Pancreas (tissue), 10 donors: ENCODE measurements at regions not wholly inside any gene's neighbourhood (a gene's known extent, or its start where the extent isn't known, plus 50 kb on each side); places are given as distances from the start of the nearest gene placed in this dataset.

Experiments
- ATAC-seq, 4 donors: fragments of 200-7000 bp; cut with Tn5 transposase; one replicate each; pipeline versions ENCODE4 v1.8.0 to v1.9.1; 2020; ENCODE audit warnings: mild to moderate bottlenecking in 4 of 4, moderate library complexity in 4 of 4
- DNase-seq, 6 donors: peaks; one replicate each; pipeline ENCODE4 v3.0.0-alpha.2; 2020
- FAIRE-seq: peaks from 2 replicates; lab custom pipeline; 2012; peaks lifted over from hg19 to GRCh38; lab: Jason Lieb, UNC
- H3K27ac ChIP-seq, 4 donors: fragments of 200-600 bp; sonication (generic); 1 replicate in 3 of 4; 2 replicates in 1 of 4; pipeline versions ENCODE4 v1.5.0 to v1.8.0; 2020
- H3K27me3 ChIP-seq, 4 donors: fragments of 200-600 bp; one replicate each; pipeline ENCODE4 v1.8.0; 2021
- H3K36me3 ChIP-seq, 3 donors: fragments of 200-600 bp; sonication (generic) in 1 of 3; one replicate each; pipeline versions ENCODE4 v1.5.0 to v1.8.0; 2020 to 2021
- H3K4me1 ChIP-seq, 3 donors: fragments of 200-600 bp; one replicate each; pipeline ENCODE4 v1.8.0; 2021
- H3K4me3 ChIP-seq, 4 donors: fragments of 200-600 bp; sonication (generic) in 2 of 4; one replicate each; pipeline versions ENCODE4 v1.5.0 to v1.8.0; 2020 to 2021
- H3K9me3 ChIP-seq, 4 donors: fragments of 200-600 bp; one replicate each; pipeline ENCODE4 v1.8.0; 2021
- WGBS, 2 donors: extraction: QIAGEN DNeasy Blood & Tissue Kit; methylation state at CpG; one replicate each; pipeline ENCODE4 v1.1.7; 2013; 5-methylcytosine and 5-hydroxymethylcytosine counted together
- intact Hi-C, 3 donors: fragments of 100-400 bp; cut with DNase I; formaldehyde crosslinking; loops; one replicate each; pipeline versions ENCODE4 v1.11.1 to v1.14.2; 2022
- TF ChIP-seq, protein P1 (sequence below), 4 donors: fragments of 200-600 bp; sonication (generic) in 3 of 4; IDR thresholded peaks; one replicate each; pipeline versions ENCODE4 v1.5.0 to v1.8.0; 2021; ENCODE audit warnings: antibody characterized with exemption in 4 of 4
- donor health status: healthy with polysubstance abuse.
- donor health status: DM: no; HTN: no; CAD: no; lungs with moderate emphysema.
- donor health status: DM: no; HTN: no; CAD: no.
- donor health status: control.
- donor health status: control.
- donor health status: Bipolar disorder and iron deficiency.
- donor health status: DM: yes; HTN: yes; CAD: no.
- donor health status: DM: no; HTN: no; CAD: no.
- donor health status: DM: no; HTN: no; CAD: no.
- donor health status: DM: yes; HTN: yes; CAD: no.

DNA sequence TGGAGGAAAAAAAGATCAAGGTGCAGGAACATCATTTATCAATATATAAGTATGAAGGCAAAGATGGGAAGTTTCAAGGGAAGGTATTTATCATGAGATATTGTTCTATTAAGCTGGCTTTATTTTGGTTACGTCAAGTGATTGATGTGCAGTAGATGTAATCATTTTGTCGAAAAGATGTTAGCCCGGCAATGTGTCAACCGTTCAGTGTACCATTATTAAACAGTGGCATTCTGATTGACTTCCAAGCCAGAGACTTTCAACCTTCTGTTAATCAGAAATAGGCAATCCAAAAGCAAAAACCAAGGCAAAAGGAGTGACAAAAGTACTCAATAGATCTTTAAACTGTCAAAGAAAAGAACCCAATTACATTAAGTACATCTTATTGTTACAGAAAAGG, 1340.3 kb upstream of the GOT2 start:
- no peaks in the 10 kb centered on the region for H3K36me3 ChIP-seq
- 11 to 16% methylated on average over 4 of the region's 4 CpGs for WGBS, 2 donors
- ATAC-seq (no peak), DNase-seq (no peak), FAIRE-seq (no peak)
- intact Hi-C loops, result no loop called here
- H3K9me3 ChIP-seq, result no peaks in the 10 kb centered on the region
- no peaks in the 10 kb centered on the region for H3K27me3 ChIP-seq
- no peak overlapping the region for H3K4me3 ChIP-seq
- H3K27ac ChIP-seq, result no peak overlapping the region
- TF ChIP-seq, protein P1, sequence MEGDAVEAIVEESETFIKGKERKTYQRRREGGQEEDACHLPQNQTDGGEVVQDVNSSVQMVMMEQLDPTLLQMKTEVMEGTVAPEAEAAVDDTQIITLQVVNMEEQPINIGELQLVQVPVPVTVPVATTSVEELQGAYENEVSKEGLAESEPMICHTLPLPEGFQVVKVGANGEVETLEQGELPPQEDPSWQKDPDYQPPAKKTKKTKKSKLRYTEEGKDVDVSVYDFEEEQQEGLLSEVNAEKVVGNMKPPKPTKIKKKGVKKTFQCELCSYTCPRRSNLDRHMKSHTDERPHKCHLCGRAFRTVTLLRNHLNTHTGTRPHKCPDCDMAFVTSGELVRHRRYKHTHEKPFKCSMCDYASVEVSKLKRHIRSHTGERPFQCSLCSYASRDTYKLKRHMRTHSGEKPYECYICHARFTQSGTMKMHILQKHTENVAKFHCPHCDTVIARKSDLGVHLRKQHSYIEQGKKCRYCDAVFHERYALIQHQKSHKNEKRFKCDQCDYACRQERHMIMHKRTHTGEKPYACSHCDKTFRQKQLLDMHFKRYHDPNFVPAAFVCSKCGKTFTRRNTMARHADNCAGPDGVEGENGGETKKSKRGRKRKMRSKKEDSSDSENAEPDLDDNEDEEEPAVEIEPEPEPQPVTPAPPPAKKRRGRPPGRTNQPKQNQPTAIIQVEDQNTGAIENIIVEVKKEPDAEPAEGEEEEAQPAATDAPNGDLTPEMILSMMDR (IDR thresholded peaks at IDR 0.05), result no peak
- H3K4me1 ChIP-seq, result no peaks in the 10 kb centered on the region

DNA sequence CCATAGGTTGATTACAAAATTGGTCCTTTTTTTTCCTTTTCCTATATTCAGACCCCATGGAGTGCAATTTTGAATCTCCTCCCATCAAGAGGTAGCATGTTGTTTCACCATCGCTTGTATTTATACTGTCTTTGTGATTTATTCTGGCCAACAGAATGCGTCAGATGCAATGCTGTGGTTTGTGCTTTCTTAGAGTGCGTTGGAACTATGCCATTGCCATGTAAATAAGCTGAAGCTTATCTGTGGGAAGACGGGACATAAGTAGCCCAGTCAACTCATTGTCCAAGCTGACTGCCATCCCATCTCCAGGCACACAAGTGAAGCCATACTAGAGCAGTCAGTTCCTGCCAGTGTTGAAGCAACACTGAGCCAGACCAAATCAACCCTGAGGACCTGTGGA, 1339.3 kb upstream of the GOT2 start:
- DNase-seq (no peak), FAIRE-seq (no peak), ATAC-seq (no peak)
- H3K27ac ChIP-seq, result no peak overlapping the region
- no peaks in the 10 kb centered on the region for H3K36me3 ChIP-seq
- no peaks in the 10 kb centered on the region for H3K27me3 ChIP-seq
- 53 to 60% methylated on average over 4 of the region's 4 CpGs for WGBS, 2 donors
- no peaks in the 10 kb centered on the region for H3K4me1 ChIP-seq
- TF ChIP-seq, protein P1 (IDR thresholded peaks at IDR 0.05), result no peak
- H3K4me3 ChIP-seq, result no peak overlapping the region
- no peaks in the 10 kb centered on the region for H3K9me3 ChIP-seq
- intact Hi-C loops, result no loop called here

DNA sequence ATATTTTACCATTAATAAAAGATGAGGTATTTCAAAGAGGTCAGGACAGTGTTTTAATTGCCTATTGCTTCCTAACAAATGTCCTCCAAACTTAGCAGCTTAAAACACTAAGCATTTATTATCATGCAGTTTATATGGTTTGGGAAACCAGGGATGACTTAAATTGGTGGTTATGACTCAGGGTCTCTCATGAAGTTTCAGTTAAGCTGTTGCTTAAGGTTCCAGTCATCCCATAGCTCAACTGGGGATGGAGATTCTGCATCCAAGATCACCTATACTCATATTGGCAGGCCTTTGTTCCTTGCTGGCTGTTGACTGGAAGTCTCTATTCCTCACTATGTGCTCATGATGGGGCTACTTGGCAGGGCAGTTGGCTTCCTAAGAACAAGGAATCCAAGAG, 1329.9 kb upstream of the GOT2 start:
- Histone ChIP-seq H3K4me1 (peaks cover 0 to 6% (median 0%) of the 10 kb centered on the region in 3 donors), H3K27ac (no peak overlapping the region), H3K27me3 (no peaks in the 10 kb centered on the region), H3K4me3 (no peak overlapping the region), H3K36me3 (no peaks in the 10 kb centered on the region), H3K9me3 (no peaks in the 10 kb centered on the region)
- DNase-seq (no peak), ATAC-seq (no peak), FAIRE-seq (no peak)
- TF ChIP-seq, protein P1 (IDR thresholded peaks at IDR 0.05), result no peak
- intact Hi-C loops, result no loop called here

DNA sequence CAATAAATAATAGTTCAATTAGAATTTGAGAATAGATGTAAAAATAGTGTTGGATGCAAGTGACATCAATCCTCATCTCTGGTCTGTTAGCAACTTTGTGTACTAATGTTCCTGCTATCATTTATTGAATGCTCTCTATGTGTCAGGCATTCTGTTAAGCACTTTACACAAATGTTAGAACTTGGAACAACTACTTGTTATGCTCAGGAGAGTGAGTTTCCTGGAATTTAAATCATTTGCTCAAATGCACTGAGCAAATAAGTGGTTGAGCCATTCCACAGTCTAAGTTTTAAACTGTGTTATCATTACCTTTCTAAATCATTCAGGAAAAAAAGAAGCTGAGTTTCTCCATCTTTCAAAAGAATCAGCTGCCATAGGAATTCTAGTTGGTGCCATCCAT, 1327.3 kb upstream of the GOT2 start:
- intact Hi-C loops, result no loop called here
- Histone ChIP-seq H3K4me3 (no peak overlapping the region), H3K27me3 (no peaks in the 10 kb centered on the region), H3K27ac (no peak overlapping the region), H3K4me1 (peaks cover 0 to 6% (median 0%) of the 10 kb centered on the region in 3 donors), H3K36me3 (no peaks in the 10 kb centered on the region), H3K9me3 (no peaks in the 10 kb centered on the region)
- DNase-seq, result no peak
- ATAC-seq, result peak in 1 of 4 donors; percentile 47
- TF ChIP-seq, protein P1 (IDR thresholded peaks at IDR 0.05), result no peak
- no peak for FAIRE-seq

DNA sequence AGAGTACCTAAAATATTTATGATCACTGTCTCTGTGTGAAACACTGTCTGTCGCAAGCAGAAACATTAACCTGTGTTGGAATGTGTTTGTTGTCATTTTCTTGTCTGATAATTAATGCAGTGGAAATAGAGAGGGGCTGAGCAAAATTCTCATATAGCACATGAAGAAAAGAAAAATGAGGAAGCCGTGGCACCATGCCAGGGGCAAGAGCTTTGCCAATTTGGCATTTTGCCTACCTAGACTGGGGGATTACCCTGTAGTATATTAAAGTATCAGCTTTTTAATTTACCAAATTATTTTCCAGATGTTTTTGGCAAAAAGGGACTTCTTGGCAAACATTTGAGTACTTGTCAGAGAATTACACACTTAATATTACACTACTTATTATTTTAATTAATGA, 1326.6 kb upstream of the GOT2 start:
- ATAC-seq (peak in 1 of 4 donors; percentile 11), DNase-seq (peak in 1 of 6 donors; percentile 17), FAIRE-seq (no peak)
- WGBS, 2 donors, result 6 to 12% methylated on average over 2 of the region's 2 CpGs
- peaks cover 0 to 6% (median 0%) of the 10 kb centered on the region in 3 donors for H3K4me1 ChIP-seq
- no peaks in the 10 kb centered on the region for H3K9me3 ChIP-seq
- H3K36me3 ChIP-seq, result no peaks in the 10 kb centered on the region
- no peak overlapping the region for H3K27ac ChIP-seq
- no peak overlapping the region for H3K4me3 ChIP-seq
- H3K27me3 ChIP-seq, result no peaks in the 10 kb centered on the region
- TF ChIP-seq, protein P1 (IDR thresholded peaks at IDR 0.05), result no peak
- intact Hi-C loops, result no loop called here
